CD4-positive, alpha-beta T cell treated with Interleukin-17A for 1 hour (primary cell): ENCODE measurements at regions not wholly inside any gene's neighbourhood (a gene's known extent, or its start where the extent isn't known, plus 50 kb on each side); places are given as distances from the start of the nearest gene placed in this dataset.

ENCODE experiments used
- DNase-seq: peaks from one replicate; pipeline ENCODE4 v3.0.0-alpha.2; 2020

DNA sequence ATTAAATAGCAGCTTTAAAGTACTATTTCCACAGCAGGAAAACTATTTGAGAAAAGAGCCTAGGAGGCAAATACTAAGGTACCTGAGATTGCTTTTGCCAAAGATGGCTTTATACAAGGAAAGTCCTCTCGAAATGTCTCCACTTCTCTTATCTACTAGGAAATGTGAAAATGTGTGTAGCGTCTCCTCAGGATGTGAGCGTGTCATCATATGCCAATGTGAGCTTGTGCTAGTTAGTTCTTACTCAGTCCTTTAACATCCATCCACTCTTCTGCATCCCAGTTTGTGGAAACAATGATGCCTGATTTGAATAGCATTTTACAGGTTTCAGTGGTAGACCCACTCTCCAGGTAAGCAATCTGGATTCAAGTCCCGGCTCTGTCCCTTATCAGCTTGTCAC lies 421.0 kb downstream of the DYNC2H1 start:
- DNase-seq = no peak

DNA sequence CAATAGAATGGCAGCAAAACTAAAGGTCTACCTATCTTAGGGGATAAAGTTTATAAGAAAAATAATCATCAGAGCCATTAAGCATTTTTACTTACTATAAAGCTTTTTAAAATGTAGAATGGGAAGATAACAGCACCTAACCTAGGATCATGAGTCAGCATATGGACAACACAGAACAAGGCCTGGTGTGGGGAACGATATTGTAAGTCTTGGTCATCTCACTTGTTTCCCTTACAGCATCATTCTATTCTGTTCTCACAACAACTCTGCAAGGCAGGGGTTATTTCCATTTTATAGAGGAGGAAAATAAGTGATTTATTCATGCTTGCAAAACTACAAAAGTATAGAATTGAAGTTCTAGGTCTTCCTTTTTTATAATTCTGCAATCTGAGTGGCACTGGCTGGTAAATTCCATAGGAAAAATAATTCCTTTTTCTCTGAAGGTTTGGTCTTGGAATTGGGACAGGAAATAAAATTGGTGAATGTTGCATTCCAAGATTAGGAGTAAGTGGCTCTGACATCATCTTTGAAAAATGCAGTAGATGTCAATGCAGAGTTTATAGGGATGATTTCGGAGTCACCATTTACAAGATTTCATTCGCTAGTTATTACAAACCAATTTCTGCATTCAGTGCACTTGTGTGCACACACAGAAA lies 423.0 kb downstream of the DYNC2H1 start:
- no peak for DNase-seq

DNA sequence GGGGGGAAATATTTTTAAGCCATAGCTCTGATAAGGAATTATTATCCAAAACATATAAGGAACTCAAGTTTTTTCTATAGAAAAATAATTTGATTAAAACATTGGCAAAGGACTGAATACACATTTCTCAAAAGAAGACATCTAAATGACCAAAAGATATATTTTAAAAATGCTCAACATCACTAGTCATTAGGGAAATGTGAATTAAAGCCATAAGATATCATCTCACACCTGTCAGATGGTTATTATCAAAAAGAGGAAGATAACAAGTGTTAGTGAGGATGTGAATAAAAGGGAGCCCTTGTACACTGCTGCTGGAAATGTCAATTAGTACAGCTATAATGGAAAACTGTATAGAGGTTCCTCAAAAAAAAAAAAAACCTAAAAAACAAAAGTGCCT lies 425.0 kb downstream of the DYNC2H1 start:
- no peak for DNase-seq

DNA sequence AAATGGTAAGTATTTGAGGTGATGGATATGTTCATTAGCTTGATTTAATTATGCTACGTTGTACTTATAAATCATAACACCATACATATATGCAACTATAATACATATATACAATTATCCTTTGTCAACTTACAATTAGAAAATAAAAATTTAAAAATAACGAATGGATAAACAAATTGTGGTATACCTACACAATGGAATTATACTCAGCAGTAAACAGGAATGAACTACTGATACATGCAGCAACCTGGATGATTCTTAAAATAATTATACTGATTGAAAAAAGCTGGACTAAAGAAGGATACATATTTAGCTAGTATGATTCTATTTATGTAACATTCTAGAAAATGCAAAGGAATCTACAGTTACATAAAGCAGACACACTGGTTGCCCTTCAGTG lies 425.7 kb downstream of the DYNC2H1 start:
- no peak for DNase-seq

DNA sequence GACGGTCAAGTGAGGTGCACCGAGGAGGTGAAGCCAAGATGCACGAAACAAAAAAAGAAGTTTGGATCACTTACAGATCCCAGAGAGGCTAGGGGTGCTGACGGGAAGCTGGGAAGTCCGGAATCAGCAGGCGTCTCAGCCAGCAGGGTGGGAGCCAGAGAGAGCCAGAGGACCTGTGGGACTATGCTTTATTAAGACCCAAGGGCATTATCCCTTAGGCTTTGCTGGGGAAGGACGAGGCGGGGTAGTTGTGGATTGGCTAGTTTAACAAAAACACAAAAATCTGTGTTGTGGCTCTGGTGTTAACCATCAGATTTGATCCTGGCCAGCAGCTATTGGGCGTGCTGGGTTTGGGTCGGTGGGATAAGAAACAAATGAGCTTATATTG lies 427.1 kb downstream of the DYNC2H1 start:
- DNase-seq = no peak

DNA sequence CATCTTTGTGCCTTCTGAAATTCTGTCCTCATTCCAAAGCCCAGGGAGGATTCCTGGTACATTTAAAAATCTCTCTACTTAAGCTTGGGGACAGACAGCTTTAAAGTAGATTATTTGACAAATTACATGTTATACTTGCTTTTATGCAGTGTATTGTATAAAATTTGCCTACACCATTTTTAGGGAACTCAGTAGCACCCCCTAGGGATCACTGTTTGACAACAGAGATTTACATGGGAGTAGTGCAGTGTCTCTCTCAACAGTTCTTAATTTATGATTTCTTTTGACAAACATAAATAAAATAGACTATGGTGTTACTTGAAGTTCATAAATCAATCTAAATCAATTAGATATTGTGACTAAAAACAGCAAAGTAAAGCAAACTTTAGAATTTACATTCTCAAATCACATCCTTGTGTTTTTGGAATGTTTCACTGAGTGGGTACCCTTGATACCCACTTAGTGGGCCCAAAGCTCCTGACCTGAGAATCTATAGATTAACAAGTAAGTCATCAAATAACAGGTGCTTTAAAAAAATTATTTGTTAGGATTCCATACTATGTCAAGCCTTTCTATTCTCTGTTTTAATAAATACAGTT lies 428.8 kb downstream of the DYNC2H1 start:
- no peak for DNase-seq

DNA sequence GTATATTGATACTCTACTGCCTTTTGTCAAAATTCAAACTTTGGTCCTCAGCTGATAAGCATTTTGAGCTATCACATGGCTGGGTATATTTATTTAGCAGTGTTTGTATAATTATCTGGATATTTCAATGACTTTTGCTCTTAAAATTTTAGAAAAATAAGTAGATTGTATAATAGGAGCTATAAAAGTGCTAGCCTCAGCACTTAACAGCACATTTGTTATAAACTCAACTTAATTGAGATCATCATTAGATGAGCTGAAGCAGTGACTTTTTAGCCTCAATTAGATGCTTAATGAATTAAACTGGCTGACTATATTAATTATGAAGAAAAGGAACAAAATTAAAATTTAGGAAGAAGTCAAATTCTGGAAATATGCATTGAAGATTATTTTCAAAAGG lies 429.9 kb downstream of the DYNC2H1 start:
- DNase-seq = no peak

DNA sequence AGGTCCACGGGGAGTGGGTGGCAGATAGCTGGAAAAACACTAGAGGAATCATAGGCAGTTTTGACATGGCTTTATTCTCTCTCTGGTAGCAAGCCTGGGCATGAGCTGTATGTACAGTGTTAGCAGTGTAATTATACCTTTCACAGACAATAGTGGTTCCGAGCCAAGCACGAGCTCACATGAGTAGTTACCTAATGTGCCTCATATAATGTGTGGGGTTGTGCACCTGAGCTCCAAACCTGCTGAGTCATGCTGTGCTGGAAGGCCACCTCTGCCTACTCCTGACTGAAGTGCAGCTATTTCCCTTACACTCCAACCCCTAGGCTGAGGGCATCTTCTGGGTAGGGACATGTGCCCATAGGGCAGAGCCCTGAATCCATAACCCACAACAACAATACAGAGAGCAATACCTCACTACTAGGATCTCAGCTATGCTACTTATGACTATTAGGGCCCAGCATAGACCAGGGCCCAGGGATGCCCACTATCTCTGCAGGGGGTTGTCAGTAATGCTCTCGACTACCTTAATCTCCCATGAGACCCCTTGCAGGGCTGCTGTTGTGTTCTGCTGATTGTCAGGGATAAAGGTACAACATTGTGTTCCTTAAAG lies 432.1 kb downstream of the DYNC2H1 start:
- peak; percentile 56 for DNase-seq

DNA sequence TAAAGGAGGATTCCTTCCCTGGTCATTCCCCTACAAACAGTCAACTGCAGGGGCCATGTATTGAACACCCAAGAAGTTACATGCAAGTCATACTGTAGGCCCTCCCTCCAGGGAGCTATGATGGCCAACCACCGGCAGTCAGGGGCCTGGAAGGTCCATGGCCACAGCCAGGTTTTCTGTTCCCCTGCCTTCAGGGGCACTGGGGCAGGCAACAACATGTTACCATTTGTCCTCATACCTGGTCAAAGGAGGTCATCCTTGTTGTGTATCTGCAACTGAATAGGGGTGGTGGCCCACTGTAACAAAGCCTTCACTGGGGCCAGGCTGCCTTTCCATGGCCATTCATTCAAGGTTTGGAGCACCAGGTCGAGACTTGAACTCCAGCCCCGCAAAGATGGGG lies 433.6 kb downstream of the DYNC2H1 start:
- DNase-seq = no peak

DNA sequence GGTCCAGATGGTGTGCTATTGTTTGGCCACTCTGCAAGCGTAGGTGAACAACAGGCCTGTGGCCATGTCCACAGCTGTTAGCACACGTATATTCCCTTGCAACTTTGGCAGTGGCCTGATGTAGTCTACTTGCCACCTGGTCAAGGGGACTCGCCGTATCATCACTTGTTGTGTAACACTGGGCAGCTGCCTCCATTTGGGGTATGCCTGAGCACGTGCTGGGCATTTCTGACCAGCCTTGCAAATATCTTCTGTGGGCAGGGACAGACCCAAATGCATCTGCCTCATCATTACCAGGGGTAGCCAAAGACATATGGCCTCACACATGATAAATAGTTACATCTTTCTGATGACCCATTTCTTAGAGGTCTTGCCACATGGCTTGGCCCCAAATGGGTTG lies 434.2 kb downstream of the DYNC2H1 start:
- no peak for DNase-seq

DNA sequence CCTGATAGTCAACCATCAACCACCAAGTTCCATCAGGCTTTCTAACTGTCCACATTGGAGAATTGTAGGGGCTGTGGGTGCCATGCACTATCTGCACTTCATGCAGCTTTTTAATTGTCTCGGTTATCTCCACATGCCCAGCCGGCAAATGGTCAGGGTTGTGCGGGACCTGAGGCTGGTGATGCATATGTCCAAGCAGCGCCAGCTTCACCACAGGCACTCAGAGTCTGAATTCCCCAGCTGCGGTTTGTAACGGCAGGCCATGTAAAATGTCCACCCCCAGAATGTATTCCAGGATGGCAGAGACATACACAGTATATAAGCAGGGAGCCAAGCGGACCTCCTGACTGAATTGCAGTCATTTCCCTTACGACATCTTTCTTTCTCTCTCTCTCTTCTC lies 435.6 kb downstream of the DYNC2H1 start:
- no peak for DNase-seq

DNA sequence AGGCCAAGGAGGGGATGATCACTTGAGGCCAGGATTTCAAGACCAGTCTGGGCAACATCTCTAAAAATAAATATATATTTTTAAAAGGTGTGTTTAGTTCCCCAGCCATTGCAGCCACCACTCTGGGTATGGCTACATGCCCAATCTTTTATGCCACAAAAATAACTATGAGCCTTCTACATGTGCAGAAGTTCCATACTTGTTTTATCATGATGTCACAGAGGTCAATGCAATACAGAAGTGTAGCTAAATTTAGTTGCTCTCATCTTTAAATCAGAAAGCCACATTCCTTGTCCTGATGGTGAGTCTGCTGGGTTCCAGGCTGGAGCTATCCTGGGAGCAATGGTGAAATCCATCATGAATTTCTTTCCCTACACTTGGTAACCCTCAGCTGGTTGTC lies 436.3 kb downstream of the DYNC2H1 start:
- no peak for DNase-seq

DNA sequence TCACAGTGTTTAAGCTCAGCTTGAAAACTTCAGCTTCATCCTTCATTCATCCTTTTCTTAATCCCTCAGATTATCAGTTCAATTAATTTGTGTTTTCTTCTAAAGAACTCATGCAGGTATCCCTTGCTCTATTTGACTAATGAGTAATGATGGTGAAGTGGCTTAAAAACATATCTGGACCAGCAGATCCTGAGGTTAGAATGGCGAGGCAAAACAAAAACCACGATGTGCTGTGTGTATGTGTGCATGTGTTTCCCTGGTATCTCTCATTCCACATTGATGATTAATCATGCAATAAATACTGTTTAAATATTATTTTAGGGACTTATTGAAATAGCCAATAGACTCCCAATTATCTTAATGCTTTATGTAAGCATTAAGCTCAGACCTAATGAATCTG lies 437.0 kb downstream of the DYNC2H1 start:
- no peak for DNase-seq

DNA sequence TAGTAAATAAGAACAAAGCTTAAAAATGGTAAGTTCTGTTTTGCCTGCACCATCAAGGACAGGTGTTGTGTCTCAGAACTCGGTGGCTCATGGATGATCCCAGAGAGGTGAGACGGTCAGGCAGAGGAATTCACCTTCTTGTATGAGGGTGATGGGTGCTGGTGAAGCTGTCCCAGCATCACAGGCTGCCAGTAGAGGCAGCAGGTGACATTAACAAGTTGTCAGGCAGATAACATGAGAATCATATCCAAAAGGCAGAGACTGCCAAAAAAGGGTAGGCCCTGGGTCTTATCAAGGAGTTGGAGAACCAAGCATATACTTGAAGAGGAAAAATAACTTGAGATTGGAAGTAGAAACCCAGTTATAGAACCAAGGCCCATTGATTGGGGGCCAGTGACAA lies 437.8 kb downstream of the DYNC2H1 start:
- no peak for DNase-seq

DNA sequence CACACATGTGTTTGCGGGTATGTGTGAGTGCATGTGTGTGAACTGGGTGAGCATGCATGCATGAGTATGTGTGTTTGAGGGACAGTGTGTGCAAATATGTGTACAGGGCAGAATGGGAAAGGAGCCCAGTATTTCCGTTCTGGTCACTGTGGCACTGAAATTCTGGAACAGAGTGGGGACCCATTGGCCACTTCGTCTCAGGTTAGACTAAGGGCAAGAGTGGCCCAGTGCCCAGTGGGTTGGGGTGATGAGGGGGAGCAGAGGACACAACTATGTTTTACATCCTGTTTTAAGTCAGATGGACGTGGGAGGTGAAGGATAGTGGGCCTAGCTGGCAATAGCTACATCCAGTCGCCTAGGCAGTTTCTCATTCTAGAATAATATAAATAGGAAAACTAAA lies 438.5 kb downstream of the DYNC2H1 start:
- no peak for DNase-seq

DNA sequence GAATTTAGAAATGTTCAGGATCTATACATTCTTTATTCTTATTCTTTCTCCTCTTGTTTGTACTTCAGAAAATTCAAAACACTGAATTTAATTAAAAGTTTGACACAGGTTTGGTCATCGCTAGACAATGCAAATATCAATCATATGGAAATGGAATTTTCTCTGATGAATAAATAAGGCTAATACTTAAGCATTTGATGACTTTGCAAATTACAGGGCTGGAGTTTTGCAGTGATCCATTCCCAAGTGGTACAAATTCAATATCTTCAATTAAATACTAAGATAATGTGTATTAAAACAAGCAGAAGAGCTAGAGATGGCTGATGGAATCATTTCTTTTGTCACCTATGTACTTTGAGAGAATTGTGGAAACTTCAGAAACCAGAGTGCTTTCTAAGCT lies 439.6 kb downstream of the DYNC2H1 start:
- DNase-seq = no peak

DNA sequence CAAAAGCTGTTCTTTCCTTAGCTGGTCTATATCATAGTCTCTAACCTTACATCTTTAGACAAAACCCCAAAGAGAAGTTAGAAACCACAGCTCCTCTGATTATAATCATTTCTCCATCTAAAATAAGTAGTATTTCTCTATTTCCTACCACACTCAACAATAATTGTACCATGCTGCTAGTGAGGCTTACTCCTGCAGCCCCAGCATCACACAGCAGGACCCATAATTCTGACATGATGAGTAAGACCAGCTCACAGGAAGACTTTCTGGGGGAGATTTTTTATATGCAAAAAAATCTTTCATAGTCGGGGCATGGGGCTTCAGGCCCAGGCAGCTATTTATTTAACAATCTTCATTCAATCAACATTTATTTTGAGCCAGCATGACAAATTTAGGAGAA lies 441.6 kb downstream of the DYNC2H1 start:
- DNase-seq = no peak

DNA sequence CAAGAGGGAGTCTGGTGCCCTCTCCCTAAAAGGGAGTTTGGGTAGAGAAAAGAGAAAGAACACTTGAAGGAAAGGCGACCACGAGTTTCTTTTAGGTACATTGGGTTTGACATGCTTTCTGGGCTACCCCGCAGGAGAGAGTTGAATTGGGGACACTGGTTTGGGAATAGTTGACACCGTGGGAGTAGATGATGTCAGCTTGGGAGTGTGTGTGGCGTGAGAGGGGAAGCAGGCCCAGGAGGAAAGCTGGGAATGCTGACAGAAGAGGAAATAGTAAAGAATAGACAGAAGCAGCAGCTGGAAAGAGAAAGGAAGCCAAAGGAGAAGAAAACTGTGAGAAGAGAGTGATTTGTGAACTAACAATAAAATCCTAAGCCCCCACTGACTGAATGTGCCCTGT lies 442.9 kb downstream of the DYNC2H1 start:
- DNase-seq = no peak

DNA sequence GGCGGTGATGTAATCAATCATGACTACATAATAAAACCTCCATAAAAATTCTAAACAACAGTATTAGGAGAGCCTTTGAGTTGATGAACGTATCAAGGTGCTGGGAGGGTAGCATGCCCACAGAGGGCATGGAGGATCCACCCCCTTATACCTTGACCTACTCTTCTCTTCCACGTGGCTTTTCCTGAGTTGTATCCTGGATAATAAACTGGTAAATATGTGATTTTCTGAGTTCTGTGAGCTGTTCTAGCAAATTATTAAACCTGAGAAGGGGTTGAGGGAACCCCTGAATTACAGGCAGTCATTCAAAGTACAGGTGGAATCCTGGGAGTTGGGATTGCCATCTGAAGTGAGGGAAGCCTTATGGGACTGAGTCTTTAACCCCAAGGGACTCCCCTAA lies 446.9 kb downstream of the DYNC2H1 start:
- DNase-seq = no peak

DNA sequence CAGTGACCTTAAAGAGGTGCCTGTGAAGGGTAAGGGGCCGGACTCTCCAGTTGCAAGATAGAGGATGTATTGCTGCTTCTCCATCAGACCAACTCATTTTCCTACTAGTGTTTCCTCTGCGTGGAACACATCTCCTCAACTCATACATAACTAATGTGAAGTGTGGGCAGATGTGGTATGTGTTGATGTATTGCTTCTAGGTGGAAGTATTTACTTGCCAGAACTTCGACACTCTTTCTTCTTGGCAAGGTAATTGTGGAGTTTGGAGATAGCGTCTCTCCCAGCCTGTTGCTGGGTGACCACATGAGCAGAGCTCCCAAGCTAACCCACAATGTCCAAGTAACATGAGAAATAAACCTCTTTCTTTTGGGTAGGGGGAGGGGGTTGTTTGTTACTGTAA lies 456.9 kb downstream of the DYNC2H1 start:
- no peak for DNase-seq

DNA sequence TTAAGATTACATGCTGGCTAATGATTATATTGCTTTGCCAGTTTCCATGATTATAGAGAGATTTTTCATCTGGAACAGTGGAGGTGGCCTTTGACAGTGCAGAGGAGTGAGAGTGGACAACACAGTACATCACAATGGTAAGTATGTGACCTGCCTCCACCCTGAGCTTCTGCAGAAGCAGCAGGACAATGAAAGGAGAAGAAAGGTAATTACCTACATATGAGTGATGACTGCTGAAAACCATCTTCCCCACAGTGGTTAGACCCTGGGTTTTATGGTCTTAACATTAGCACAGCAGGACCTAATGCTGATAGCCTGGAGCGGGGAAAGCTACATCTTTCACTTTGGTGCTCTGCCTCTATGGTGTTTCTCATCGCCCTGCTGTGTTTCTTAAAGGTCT lies 454.7 kb upstream of the DDI1 start:
- DNase-seq = no peak

DNA sequence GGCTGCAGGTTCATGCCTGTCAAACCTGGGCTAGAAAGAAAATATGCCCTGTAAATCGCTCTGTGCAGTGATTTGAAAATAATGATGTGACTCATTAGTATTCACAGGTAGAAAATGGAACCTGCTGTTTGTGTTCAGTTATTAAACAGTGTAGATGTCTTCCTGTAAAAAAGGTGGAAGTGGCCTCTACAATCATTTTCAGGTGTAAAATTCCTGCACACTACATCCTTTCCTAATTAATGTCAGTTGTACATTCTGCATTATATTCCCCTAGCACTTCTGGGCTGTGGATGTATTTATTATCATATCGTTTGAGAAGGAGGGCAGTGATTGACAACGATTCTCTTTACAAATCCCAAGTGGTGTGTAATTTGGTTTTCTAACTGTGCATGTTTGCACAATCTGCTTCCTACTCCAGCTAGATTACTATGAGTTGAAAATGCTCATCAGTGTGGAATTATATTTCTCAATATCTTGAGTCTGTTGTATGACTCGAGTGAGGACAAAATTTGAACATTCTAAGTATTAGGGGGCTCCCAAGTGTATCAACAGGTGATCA lies 454.0 kb upstream of the DDI1 start:
- no peak for DNase-seq

DNA sequence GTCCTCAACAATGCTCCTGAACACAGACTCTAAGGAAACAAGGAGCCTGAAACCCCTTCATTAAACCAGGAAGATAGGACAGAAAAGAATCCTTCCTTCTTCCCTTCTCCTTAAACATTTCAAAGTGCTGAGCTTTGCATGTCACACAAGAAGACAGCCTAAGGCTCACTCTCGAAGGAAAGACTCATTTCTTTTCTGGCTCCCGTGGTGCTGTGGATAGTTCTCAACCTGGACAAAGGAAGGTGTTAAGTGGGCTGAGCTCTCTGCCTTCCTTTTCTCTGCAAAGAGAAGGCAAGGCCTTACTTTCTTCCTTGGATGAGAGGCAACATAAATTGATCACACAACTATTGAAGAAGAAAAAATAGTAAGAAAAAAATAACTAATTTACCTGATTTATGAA lies 452.4 kb upstream of the DDI1 start:
- DNase-seq = no peak

DNA sequence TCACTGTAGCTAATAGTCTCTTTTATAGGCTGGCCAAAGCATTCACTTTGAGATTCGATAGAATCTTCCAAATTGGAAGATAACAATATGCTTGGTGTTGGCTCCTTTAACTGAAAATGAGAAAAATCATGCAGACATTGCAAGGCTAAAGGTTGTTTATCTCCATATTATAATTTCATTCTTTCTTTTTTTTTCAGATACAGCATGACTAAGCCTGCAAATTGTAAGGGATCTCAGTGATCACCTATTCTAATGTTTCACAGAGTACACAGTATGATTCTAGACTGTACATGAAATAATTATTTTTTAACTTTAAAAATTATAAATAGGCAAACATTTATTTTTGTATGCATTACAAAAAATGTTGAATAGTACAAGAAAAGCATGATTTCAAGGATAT lies 451.7 kb upstream of the DDI1 start:
- DNase-seq = no peak

DNA sequence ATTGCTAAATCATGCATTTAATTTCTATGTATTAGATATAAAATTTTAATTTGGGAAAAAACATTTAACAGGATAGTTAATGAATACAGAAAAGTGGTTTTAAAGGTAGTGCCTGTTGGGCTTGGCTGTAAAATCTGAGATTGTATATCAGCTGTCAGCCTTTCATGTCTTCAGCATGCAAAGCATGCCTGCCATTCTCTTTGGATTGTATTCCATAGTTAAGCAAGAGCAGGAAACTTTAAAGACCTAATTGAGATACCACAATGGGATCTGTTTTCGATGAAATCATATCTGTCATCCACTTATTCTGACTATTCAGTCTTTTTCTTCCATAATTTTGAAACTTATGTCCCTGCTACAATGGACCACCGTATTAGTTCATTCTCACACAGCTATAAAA lies 451.0 kb upstream of the DDI1 start:
- DNase-seq = no peak
